Superior temporal gyrus (tissue), 1 donor: ENCODE measurements at regions not wholly inside any gene's neighbourhood (a gene's known extent, or its start where the extent isn't known, plus 50 kb on each side); places are given as distances from the start of the nearest gene placed in this dataset.
"Not testable (repeated sequence)": the region's sequence is repeated elsewhere in the genome, so short reads cannot be mapped to it uniquely, and the experiment has no call there.

Experiments used
- DNase-seq: peaks from one replicate; pipeline ENCODE4 v3.0.0-alpha.2; 2016; ENCODE audit errors: extremely low spot score

GRCh38 chr9:28092981-28093936 is 520.0 kb upstream of the C9orf72 start:
- no peak for DNase-seq

GRCh38 chr9:28101509-28101908 is 528.2 kb upstream of the C9orf72 start:
- no peak for DNase-seq

- no peak for DNase-seq
Observed at GRCh38 chr9:28105001-28105400, 531.7 kb upstream of the C9orf72 start.

- DNase-seq, result no peak
Observed at GRCh38 chr9:28120184-28120583, 546.9 kb upstream of the C9orf72 start.

GRCh38 chr9:28120626-28121025 is 547.3 kb upstream of the C9orf72 start:
- no peak for DNase-seq

- DNase-seq, result no peak
Observed at GRCh38 chr9:28121366-28121765, 548.1 kb upstream of the C9orf72 start.

- no peak for DNase-seq
Observed at GRCh38 chr9:28124917-28125316, 551.6 kb upstream of the C9orf72 start.

- no peak for DNase-seq
Observed at GRCh38 chr9:28127101-28127500, 553.8 kb upstream of the C9orf72 start.

- DNase-seq, result no peak
Observed at GRCh38 chr9:28134446-28134976, 561.2 kb upstream of the C9orf72 start.

- DNase-seq, result no peak
Observed at GRCh38 chr9:28135549-28135948, 562.3 kb upstream of the C9orf72 start.

- DNase-seq, result no peak
Observed at GRCh38 chr9:28136113-28136512, 562.8 kb upstream of the C9orf72 start.

GRCh38 chr9:28147430-28147829 is 574.1 kb upstream of the C9orf72 start:
- not testable (repeated sequence) for DNase-seq

- DNase-seq, result not testable (repeated sequence)
Observed at GRCh38 chr9:28147923-28148597, 574.8 kb upstream of the C9orf72 start.

GRCh38 chr9:28149361-28150050 is 576.2 kb upstream of the C9orf72 start:
- DNase-seq, result not testable (repeated sequence)

GRCh38 chr9:28155067-28155466 is 581.8 kb upstream of the C9orf72 start:
- DNase-seq, result no peak

- DNase-seq, result no peak
Observed at GRCh38 chr9:28155671-28156070, 582.4 kb upstream of the C9orf72 start.

GRCh38 chr9:28158451-28158850 is 585.2 kb upstream of the C9orf72 start:
- DNase-seq, result no peak

GRCh38 chr9:28163619-28164018 is 590.3 kb upstream of the C9orf72 start:
- no peak for DNase-seq

GRCh38 chr9:28166179-28166578 is 592.9 kb upstream of the C9orf72 start:
- no peak for DNase-seq

GRCh38 chr9:28177142-28177541 is 603.9 kb upstream of the C9orf72 start:
- DNase-seq, result no peak

- no peak for DNase-seq
Observed at GRCh38 chr9:28177925-28178324, 604.6 kb upstream of the C9orf72 start.

GRCh38 chr9:28179893-28180292 is 606.6 kb upstream of the C9orf72 start:
- DNase-seq, result no peak
